ENCODE measurements at regions not wholly inside any gene's neighbourhood (a gene's known extent, or its start where the extent isn't known, plus 50 kb on each side); places are given as distances from the start of the nearest gene placed in this dataset.

GRCh38 chr12:45553204-45553603, 176.3 kb upstream of the ARID2 start:
- DNase-seq: no peak

- DNase-seq: no peak
Measured at GRCh38 chr12:45557016-45557415, 172.5 kb upstream of the ARID2 start.

DNA sequence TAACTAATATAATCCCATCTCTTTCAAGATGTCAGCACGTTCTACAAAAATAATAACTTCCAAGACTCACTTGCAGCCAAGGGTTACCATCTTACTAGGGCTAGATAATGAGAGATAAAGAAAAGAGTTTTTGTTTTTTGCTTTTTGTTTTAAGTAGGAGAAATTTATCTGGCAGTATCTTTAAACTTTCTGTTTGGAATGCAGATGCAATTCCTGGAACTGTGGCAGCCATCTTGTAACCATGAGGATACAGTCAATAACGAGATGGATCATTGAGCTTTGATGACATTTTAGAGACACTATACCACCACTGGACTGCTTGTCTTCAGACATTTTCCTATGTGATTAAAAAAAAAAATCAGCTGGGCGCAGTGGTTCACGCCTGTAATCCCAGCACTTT, 171.2 kb upstream of the ARID2 start:
- no peak for DNase-seq

DNA sequence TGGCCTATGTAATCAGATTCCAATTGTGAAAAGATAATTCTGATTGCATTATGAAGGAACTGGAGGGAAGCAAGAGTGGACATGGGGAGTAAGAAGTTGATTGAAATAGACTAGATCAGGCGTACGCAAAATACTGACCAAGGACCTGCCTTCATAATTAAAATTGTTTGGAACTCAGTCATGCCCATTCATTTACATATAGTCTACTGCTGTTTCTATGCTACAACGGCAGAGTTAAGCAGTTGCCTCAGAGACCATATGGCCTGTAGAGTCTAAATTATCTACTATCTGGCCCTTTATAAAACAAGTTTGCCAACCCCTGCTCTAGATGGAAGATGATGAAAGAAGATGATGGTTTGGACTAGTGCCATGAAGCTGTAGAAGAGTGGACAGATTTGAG, 170.0 kb upstream of the ARID2 start:
- no peak for DNase-seq

DNA sequence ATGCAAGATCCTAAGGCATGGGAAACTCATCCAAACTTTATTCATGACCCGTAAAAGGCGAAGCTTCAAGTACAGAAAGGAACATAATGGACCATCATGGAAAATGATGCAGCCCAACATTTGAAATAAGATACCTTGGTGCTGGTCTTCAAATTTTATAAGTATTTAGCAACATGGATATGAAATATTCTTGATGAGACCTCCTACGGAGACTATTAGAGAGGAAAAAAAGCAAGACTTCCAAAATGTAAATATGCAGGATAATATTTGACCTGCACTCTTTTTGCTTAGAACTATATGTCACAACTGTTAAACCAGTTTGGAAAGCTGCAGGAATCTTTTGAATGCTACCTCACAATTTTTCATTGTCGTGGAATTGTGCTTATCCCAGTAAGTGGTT, 168.8 kb upstream of the ARID2 start:
- DNase-seq: no peak

DNA sequence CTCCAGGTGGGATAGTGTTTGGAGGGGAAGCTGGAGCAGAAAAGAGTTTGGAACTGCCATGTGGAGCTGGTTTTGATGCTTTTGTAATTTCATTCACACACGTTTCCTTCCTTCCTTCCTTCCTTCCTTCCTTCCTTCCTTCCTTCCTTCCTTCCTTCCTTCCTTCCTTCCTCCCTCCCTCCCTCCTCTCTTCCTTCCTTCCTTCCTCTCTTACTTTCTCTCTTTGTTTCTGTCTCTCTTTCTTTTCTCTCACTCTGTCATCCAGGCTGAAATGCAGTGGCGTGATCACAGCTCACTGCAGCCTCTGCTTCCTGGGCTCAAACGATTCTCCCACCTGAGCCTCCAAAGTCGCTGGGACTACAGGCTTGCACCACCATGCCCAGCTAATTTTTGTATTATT, 168.0 kb upstream of the ARID2 start:
- no peak for DNase-seq

GRCh38 chr12:45565590-45565989, 163.9 kb upstream of the ARID2 start:
- no peak for DNase-seq

DNA sequence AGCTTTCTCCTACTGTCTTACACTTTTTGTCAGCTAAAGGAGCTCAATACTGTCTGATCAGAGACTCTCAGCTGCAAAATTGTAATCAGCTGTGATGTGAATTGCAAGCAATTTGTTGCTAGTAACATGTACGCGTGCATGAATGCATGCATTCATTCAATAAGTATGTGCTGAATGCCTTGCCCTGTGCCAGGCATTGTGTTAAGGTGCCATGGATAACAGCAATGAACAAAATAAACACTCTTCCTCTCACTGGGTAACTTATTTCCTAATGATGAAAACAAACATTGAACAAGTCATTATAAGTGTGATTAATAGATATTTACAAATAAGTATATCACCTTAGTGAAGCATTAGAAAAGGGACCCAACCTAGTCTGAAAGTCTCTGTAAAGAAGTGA, 163.2 kb upstream of the ARID2 start:
- no peak for DNase-seq

GRCh38 chr12:45568808-45569207, 160.7 kb upstream of the ARID2 start:
- no peak for DNase-seq

DNA sequence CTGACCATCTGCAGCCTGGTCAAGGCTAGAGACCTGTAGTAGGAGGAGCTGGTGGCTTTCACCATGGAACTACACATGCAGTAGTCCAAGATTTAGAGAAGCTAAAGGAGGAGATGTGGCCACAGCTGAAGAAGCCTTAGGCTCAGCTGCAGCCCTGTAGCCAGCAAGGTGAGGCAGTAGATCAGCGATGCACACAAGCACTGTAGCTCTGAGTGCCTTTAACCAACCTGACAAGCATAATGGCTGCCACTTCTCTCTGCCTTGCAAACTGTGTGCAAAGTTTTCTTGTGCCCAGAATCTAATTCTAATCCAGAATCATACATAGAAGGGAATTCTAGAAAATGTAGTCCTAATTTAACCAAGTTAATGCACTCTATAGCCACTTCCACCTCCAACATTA, 159.0 kb upstream of the ARID2 start:
- no peak for DNase-seq

DNA sequence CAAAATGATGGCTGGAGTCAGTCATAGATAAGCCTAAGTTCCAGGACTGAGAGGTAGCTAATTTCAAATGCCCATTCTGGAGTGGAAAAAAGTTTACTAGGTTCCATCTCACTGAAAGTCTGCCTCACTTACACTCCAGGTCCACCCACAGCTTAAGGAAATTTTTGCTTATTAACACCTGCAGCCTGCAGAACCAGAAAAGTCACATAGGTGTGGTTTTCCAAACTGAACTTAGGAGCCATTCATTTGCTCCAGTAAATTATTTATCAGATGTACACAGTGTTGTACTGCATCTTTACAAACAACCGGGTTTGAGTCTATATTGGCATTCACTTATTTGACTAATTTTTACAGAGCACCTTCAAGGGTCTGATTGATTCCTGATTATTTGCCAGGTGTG, 157.4 kb upstream of the ARID2 start:
- DNase-seq: no peak

GRCh38 chr12:45575417-45575816, 154.1 kb upstream of the ARID2 start:
- no peak for DNase-seq

DNA sequence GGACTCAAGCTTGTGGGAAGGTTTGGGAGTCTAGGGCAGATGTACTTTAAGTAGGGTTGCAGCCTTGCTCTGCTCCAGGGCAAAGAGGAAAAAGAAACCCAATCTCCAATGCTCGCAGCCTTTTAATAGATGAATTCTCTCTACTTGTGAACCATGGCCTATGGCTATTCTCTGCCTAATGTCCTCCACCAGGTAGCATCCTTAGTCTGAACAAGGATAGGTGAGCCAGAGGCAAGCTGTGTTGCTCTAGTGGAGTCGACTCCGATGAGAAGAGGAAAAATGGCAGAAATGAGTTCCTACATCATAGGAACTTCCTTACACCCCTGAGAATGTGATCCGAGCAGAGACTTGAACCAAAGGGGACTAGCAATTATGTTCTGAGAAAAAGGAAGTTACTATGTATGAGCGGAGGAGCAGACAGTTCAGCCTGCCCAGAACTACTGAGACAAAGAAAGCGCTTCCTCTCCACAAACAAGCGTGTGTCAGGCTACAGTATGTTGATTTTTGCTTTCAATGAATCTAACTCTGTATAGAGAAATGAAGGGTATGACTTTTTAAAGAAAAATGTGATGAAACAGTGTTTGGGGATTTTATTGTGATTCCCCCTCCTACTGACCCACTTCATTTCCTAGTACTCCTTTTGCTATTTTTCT, 153.6 kb upstream of the ARID2 start:
- DNase-seq: no peak

GRCh38 chr12:45577844-45578399, 151.6 kb upstream of the ARID2 start:
- no peak for DNase-seq

GRCh38 chr12:45580356-45580969, 149.0 kb upstream of the ARID2 start:
- DNase-seq: no peak

DNA sequence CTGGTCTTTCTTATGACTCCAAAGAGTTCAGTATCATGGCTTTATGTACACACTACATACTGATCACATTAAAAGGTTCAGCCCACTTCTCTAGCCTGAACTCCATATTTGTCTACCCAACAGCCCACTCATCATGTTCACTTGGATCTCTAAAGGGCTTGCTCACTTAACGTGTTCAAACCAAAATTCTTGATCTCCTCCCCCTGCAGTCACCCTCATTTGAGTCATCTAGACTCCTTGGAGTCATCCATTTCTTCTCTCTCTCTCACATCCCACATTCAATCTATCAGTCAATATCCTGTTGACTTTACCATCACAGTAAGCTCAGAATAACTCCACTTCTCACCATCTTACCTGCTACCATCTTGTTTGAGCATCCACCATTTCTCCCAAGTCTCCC, 148.4 kb upstream of the ARID2 start:
- no peak for DNase-seq

DNA sequence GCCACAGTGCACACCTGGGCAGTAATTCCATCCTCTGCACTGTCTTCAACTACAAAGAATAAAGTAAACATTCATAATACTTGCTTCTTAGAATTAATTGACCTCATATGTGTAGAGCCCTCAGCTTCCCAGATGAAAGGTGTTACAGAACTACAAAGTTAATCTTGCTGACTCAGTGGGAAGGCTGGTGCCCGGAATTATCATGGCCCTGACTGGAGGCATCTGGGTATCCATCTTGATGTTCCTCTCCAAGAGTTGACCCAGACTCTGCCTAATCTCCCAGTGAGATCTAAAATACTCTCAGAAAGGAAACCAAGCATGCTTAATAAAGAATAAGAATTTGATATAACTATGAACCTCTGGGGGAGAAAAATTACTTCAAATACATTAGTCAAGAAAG, 147.0 kb upstream of the ARID2 start:
- no peak for DNase-seq

DNA sequence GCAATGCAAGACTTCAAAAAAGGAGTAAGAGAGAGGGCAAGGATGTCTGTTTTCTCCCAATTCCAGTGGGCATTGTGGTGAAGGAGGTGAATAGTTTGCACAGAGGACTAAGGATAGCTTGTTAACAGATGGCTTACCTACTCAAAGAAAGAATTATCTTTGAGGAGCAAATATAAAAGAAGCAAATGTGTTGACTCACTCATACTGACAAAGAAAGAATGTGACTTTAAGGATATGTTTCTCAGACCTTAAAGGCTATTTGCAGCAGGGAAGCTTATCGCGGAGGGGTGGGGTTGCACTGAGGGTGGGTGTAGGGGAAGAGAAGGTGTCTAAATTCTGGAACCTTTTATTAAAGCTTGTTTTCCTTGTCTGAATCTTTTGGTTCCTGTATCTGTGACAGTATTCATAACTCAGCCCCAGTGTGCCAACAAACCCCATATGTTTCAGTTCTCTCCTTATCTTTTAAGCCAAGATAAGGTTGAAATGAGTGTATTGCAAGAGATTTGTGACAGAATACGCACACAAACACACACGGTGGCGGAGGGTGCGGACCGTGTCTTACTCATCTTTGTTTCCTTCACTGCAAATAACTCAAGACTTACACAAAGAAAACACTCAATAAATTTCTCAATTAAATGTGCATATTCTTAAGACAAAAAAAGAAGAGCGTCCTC, 146.4 kb upstream of the ARID2 start:
- no peak for DNase-seq

GRCh38 chr12:45584336-45584735, 145.2 kb upstream of the ARID2 start:
- DNase-seq: no peak

GRCh38 chr12:45585522-45586230, 143.8 kb upstream of the ARID2 start:
- DNase-seq: no peak

- DNase-seq: no peak
Measured at GRCh38 chr12:45586486-45586885, 143.0 kb upstream of the ARID2 start.

DNA sequence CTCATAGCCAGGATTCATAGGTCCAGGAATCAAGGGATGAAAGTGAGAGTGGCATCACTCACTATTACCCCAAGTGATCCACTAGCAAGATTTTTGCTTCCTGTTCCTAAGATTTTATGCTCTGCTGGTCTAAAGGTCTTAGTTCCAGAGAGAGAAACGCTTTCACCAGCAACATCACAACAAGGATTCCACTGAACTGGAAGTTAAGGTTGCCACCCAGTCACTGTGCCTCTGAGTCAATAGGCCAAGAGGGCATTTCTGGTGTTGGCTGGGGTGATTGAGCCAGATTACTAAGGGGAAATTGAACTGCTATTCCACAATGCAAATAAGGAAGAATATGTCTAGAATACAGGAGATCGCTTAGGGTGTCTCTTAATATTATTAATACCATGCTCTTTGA, 142.5 kb upstream of the ARID2 start:
- no peak for DNase-seq

DNA sequence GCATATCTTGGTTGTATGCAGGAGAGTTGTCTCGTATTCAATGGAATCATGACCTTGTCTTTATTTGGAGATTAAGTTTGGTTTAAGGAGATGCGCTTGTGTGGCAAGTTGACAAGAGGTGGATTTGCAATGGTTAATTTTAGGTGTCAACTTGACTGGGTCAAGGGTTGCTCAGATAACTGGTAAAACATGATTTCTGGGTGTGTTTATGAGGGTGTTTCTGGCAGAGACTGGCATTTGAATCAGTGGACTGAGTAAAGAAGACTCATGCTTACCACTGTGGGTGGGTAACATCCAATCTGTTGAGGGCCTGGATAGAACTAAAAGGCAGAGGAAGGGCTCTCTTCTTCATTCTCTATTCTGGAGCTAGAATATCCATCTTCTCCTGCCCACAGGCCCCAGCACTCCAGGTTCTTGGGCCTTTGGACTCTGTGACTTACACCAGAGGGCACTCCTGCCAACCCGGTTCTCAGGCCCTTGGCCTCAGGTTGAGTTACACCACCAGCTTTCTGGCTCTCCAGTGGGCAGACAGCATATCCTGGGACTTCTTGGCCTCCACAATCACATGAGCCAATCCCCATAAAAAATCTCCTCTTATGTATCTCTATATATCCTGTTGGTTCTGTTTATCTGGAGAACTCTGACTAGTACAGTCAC, 141.5 kb upstream of the ARID2 start:
- no peak for DNase-seq

All from stimulated activated CD4-positive, alpha-beta T cell treated with anti-CD3 and anti-CD28 coated beads, Interleukin-2, amount 100 ng/mL, for 48 hours (primary cell).